22Rv1 (cell line): ENCODE measurements at regions not wholly inside any gene's neighbourhood (a gene's known extent, or its start where the extent isn't known, plus 50 kb on each side); places are given as distances from the start of the nearest gene placed in this dataset.

Experiments used
- ZFX ChIP-seq: fragments of 450-650 bp; IDR thresholded peaks from 2 replicates; pipeline ENCODE4 v1.6.1; 2017; ENCODE audit warnings: antibody characterized with exemption, borderline replicate concordance
- TF ChIP-seq, protein P1 (sequence below): fragments of 450-650 bp; IDR thresholded peaks from 2 replicates; pipeline ENCODE4 v1.5.1; 2017; ENCODE audit warnings: mild to moderate bottlenecking

DNA sequence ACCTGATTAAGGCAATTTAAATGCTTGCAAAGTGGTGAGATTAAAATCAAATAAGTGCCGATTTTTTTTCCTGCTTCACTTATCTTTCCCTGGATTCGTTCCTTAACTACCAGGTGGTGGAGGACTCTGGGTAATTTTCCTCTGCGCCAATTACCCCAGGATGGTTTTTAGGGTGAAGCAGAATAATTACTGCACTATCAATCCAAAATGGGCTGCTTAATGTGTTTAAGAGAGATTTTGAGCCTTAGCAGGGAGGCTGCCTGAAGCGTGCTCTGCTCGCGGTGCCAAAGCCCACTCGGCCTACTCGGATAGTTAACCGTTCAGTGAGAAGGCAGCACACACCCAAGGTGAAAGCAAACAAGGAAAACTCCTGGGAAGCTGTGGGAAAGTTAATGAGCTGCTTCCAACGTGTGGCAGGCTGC, 274.9 kb upstream of the LMO3 start:
- TF ChIP-seq, protein P1, sequence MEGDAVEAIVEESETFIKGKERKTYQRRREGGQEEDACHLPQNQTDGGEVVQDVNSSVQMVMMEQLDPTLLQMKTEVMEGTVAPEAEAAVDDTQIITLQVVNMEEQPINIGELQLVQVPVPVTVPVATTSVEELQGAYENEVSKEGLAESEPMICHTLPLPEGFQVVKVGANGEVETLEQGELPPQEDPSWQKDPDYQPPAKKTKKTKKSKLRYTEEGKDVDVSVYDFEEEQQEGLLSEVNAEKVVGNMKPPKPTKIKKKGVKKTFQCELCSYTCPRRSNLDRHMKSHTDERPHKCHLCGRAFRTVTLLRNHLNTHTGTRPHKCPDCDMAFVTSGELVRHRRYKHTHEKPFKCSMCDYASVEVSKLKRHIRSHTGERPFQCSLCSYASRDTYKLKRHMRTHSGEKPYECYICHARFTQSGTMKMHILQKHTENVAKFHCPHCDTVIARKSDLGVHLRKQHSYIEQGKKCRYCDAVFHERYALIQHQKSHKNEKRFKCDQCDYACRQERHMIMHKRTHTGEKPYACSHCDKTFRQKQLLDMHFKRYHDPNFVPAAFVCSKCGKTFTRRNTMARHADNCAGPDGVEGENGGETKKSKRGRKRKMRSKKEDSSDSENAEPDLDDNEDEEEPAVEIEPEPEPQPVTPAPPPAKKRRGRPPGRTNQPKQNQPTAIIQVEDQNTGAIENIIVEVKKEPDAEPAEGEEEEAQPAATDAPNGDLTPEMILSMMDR = no peak
- no peak for TF ChIP-seq ZFX
